Neural progenitor cell (in vitro differentiated cells): ENCODE measurements at regions not wholly inside any gene's neighbourhood (a gene's known extent, or its start where the extent isn't known, plus 50 kb on each side); places are given as distances from the start of the nearest gene placed in this dataset.

Experiments
- DNase-seq: peaks from one replicate; pipeline ENCODE4 v3.0.0-alpha.2; 2016; ENCODE audit warnings: low spot score
- H2AFZ ChIP-seq: fragments of 200-600 bp; sonication (generic); replicated peaks from 2 replicates; pipeline ENCODE4 v1.6.1; 2016; ENCODE audit warnings: antibody characterized with exemption
- H3F3A ChIP-seq: fragments of 200-600 bp; sonication (generic); 2 replicates; pipeline ENCODE4 v1.6.1; 2016; ENCODE audit warnings: antibody characterized with exemption, low read depth
- H3K27ac ChIP-seq: fragments of 200-600 bp; sonication (generic); 2 replicates; pipeline ENCODE4 v1.5.1; 2016; ENCODE audit warnings: mild to moderate bottlenecking
- H3K27me3 ChIP-seq: fragments of 200-600 bp; sonication (generic); 2 replicates; pipeline ENCODE4 v1.6.1; 2016; ENCODE audit warnings: mild to moderate bottlenecking, moderate library complexity
- H3K36me3 ChIP-seq: fragments of 200-600 bp; sonication (generic); 2 replicates; pipeline ENCODE4 v1.5.1; 2016
- H3K4me1 ChIP-seq: fragments of 200-600 bp; sonication (generic); 2 replicates; pipeline ENCODE4 v1.6.1; 2016; ENCODE audit warnings: mixed run types
- H3K4me2 ChIP-seq: fragments of 200-600 bp; sonication (generic); 2 replicates; pipeline ENCODE4 v1.6.1; 2016
- H3K4me3 ChIP-seq: fragments of 200-600 bp; sonication (generic); 2 replicates; pipeline ENCODE4 v1.5.1; 2016
- H3K79me2 ChIP-seq: fragments of 200-600 bp; sonication (generic); 2 replicates; pipeline ENCODE4 v1.6.1; 2016; ENCODE audit warnings: low read depth
- H3K9ac ChIP-seq: fragments of 200-600 bp; sonication (generic); 2 replicates; pipeline ENCODE4 v1.6.1; 2016
- H3K9me3 ChIP-seq: fragments of 200-600 bp; sonication (generic); 2 replicates; pipeline ENCODE4 v1.5.1; 2016; ENCODE audit warnings: low read depth
- H4K20me1 ChIP-seq: fragments of 200-600 bp; sonication (generic); 2 replicates; pipeline ENCODE4 v1.6.1; 2016; ENCODE audit warnings: low read depth
- H3K27ac Mint-ChIP-seq: 3 replicates; pipeline ENCODE4 v1.8.0; 2021; ENCODE audit warnings: mixed read lengths
- H3K27me3 Mint-ChIP-seq: 2 replicates; pipeline ENCODE4 v1.8.0; 2022; ENCODE audit warnings: low read depth, mild to moderate bottlenecking, inconsistent platforms, moderate library complexity, mixed read lengths; ENCODE audit not compliant: insufficient read depth
- H3K36me3 Mint-ChIP-seq: 3 replicates; pipeline ENCODE4 v1.8.0; 2021; ENCODE audit warnings: mixed read lengths
- H3K4me1 Mint-ChIP-seq: 3 replicates; pipeline ENCODE4 v1.8.0; 2021; ENCODE audit warnings: mixed read lengths
- H3K4me3 Mint-ChIP-seq: 3 replicates; pipeline ENCODE4 v1.8.0; 2021; ENCODE audit warnings: mild to moderate bottlenecking, moderate library complexity, mixed read lengths
- H3K9me3 Mint-ChIP-seq: 3 replicates; pipeline ENCODE4 v1.8.0; 2020; ENCODE audit warnings: mixed read lengths
- CTCF ChIP-seq: fragments of 200-600 bp; sonication (generic); IDR thresholded peaks from 2 replicates; pipeline ENCODE4 v1.5.1; 2017; ENCODE audit warnings: antibody characterized with exemption, mild to moderate bottlenecking
- EZH2 ChIP-seq: fragments of 200-600 bp; sonication (generic); IDR thresholded peaks from 2 replicates; pipeline ENCODE4 v1.6.1; 2017; ENCODE audit warnings: antibody characterized with exemption, mild to moderate bottlenecking, moderate library complexity
- EZH2phosphoT487 ChIP-seq: fragments of 200-600 bp; sonication (generic); IDR thresholded peaks from 2 replicates; pipeline ENCODE4 v1.6.1; 2017; ENCODE audit warnings: antibody characterized with exemption

DNA sequence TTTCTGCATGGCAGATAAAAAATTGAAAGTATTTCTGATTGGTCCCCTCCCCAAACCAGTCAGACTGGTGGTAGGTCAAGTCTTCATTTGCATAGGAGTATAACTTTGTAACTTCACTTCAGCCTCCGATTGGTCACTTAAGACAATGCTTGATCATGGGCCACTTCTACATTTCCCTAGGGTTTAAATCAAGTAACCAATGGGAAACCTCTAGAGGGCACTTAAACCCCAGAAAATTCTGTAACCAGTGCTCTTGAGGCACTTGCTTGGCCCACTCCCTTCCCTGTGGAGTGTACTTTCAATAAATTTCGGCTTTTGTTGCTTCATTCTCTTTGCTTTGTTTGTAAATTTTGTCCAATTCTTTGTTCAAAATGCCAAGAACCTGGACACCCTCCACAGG, 225.5 kb downstream of the ARPP21 start:
- Mint-ChIP-seq H3K27ac (no peak overlapping the region), H3K4me3 (no peak overlapping the region), H3K9me3 (no peaks in the 10 kb centered on the region), H3K4me1 (peaks cover 32% of the 10 kb centered on the region), H3K27me3 (peaks cover 2% of the 10 kb centered on the region), H3K36me3 (no peaks in the 10 kb centered on the region)
- Histone ChIP-seq H3K4me3 (no peak overlapping the region), H3K9me3 (no peaks in the 10 kb centered on the region), H3F3A (no peaks in the 10 kb centered on the region), H3K4me2 (no peak overlapping the region), H3K9ac (no peak overlapping the region), H3K36me3 (no peaks in the 10 kb centered on the region), H3K27me3 (no peaks in the 10 kb centered on the region), H3K27ac (no peak overlapping the region), H2AFZ (no peak overlapping the region), H4K20me1 (no peaks in the 10 kb centered on the region), H3K79me2 (no peaks in the 10 kb centered on the region), H3K4me1 (peaks cover 15% of the 10 kb centered on the region)
- no peak for DNase-seq
- TF ChIP-seq EZH2 = no peak
- TF ChIP-seq CTCF = peak; percentile 8

DNA sequence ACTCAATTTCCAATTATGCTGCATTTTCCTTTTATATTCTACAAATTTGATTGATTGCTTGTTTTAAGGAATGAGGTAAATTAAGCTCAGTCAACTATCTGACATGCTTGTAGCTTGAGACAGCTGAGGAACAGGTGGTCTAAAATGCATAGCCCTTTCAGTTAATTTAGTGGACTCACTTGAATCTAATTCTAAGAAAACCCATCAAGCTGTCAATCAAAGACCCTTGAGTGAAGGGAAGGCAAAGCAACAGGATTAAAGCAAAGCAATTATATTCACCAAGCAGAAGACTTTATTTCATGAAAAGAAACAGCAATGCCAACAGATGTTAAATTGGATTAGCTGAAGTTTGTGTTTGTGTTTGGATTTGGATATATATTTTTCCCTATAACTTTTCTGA, 228.5 kb downstream of the ARPP21 start:
- DNase-seq = peak; percentile 23
- Histone ChIP-seq H3K27ac (no peak overlapping the region), H4K20me1 (no peaks in the 10 kb centered on the region), H2AFZ (no peak overlapping the region), H3K36me3 (no peaks in the 10 kb centered on the region), H3F3A (no peaks in the 10 kb centered on the region), H3K4me1 (peaks cover 25% of the 10 kb centered on the region), H3K27me3 (no peaks in the 10 kb centered on the region), H3K79me2 (no peaks in the 10 kb centered on the region), H3K4me3 (no peak overlapping the region), H3K9me3 (no peaks in the 10 kb centered on the region), H3K9ac (no peak overlapping the region), H3K4me2 (peak overlapping the region; percentile 0)
- peaks cover 50% of the 10 kb centered on the region for H3K4me1 Mint-ChIP-seq
- no peak overlapping the region for H3K27ac Mint-ChIP-seq
- no peak for TF ChIP-seq CTCF
- no peak for TF ChIP-seq EZH2
- TF ChIP-seq EZH2phosphoT487 = no peak
- no peaks in the 10 kb centered on the region for H3K9me3 Mint-ChIP-seq
- no peaks in the 10 kb centered on the region for H3K36me3 Mint-ChIP-seq
- no peak overlapping the region for H3K4me3 Mint-ChIP-seq
- H3K27me3 Mint-ChIP-seq = peaks cover 2% of the 10 kb centered on the region

DNA sequence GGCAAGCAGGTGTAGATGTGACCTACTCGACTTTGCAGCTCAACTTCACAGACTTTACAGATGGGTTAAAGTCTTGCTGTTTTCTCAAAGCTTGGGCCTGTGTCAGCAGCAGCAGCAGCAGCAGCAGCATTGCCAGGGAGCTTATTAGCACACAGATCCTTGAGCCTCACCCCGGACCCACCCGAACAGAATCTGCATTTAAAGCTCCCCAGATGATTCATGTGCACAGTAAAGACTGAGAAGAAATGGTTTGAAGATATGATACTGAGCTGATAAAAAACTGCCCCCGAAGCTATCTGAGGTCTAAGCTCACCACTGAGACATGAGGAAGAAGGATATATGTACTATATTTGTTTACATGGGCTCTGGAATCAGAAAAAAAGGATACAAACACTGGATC, 231.7 kb downstream of the ARPP21 start:
- peaks cover 30% of the 10 kb centered on the region for H3K4me1 ChIP-seq
- H3K27ac ChIP-seq = no peak overlapping the region
- no peaks in the 10 kb centered on the region for H4K20me1 ChIP-seq
- H3K9me3 ChIP-seq = no peaks in the 10 kb centered on the region
- H3K36me3 ChIP-seq = no peaks in the 10 kb centered on the region
- Mint-ChIP-seq H3K36me3 (no peaks in the 10 kb centered on the region), H3K27me3 (peaks cover 2% of the 10 kb centered on the region), H3K27ac (peak overlapping the region; percentile 85), H3K4me3 (peak overlapping the region; percentile 64), H3K4me1 (peaks cover 50% of the 10 kb centered on the region), H3K9me3 (no peaks in the 10 kb centered on the region)
- H2AFZ ChIP-seq = no peak overlapping the region
- no peaks in the 10 kb centered on the region for H3F3A ChIP-seq
- H3K79me2 ChIP-seq = no peaks in the 10 kb centered on the region
- H3K9ac ChIP-seq = no peak overlapping the region
- no peak for TF ChIP-seq EZH2
- TF ChIP-seq EZH2phosphoT487 = no peak
- TF ChIP-seq CTCF = no peak
- no peak overlapping the region for H3K4me2 ChIP-seq
- H3K27me3 ChIP-seq = no peaks in the 10 kb centered on the region
- H3K4me3 ChIP-seq = no peak overlapping the region
- peak; percentile 9 for DNase-seq

GRCh38 chr3:35883929-35884328, 244.6 kb downstream of the ARPP21 start:
- Mint-ChIP-seq H3K27ac (no peak overlapping the region), H3K4me1 (peaks cover 9% of the 10 kb centered on the region), H3K4me3 (no peak overlapping the region), H3K27me3 (no peaks in the 10 kb centered on the region), H3K9me3 (peaks cover 13% of the 10 kb centered on the region), H3K36me3 (no peaks in the 10 kb centered on the region)
- Histone ChIP-seq H3K27ac (no peak overlapping the region), H3K4me3 (no peak overlapping the region), H4K20me1 (no peaks in the 10 kb centered on the region), H3K27me3 (no peaks in the 10 kb centered on the region), H3K4me2 (no peak overlapping the region), H3K9me3 (no peaks in the 10 kb centered on the region), H3K36me3 (no peaks in the 10 kb centered on the region), H3K79me2 (no peaks in the 10 kb centered on the region), H3F3A (peaks cover 7% of the 10 kb centered on the region), H3K9ac (no peak overlapping the region), H2AFZ (no peak overlapping the region), H3K4me1 (no peaks in the 10 kb centered on the region)
- DNase-seq = no peak
- TF ChIP-seq EZH2 = no peak
- no peak for TF ChIP-seq EZH2phosphoT487
- TF ChIP-seq CTCF = no peak
